GM19023 (cell line): ENCODE measurements at regions not wholly inside any gene's neighbourhood (a gene's known extent, or its start where the extent isn't known, plus 50 kb on each side); places are given as distances from the start of the nearest gene placed in this dataset.

Source experiments
- ATAC-seq: cut with Tn5 transposase; IDR thresholded peaks from one replicate; pipeline ENCODE4 v1.9.1; 2021; ENCODE audit warnings: mild to moderate bottlenecking, moderate library complexity; ENCODE audit not compliant: unreplicated experiment

DNA sequence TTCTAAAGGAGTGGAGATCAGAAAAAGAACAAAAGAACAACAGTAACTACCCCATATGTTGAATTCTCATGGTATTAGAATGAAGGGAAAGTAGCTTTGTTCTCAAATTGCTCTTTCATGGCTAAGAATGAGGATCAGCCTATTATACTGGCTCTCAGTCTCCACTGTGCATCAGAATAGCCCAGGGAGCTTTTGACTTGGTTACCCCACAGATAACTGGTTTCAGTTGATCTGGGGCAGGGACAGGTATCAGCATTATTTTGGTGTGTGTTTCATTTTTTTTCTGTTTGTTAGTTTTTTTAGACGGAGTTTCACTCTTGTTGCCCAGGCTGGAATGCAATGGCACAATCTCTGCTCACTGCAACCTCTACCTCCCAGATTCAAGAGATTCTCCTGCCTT lies 311.7 kb upstream of the TLE3 start:
- ATAC-seq, result no peak

DNA sequence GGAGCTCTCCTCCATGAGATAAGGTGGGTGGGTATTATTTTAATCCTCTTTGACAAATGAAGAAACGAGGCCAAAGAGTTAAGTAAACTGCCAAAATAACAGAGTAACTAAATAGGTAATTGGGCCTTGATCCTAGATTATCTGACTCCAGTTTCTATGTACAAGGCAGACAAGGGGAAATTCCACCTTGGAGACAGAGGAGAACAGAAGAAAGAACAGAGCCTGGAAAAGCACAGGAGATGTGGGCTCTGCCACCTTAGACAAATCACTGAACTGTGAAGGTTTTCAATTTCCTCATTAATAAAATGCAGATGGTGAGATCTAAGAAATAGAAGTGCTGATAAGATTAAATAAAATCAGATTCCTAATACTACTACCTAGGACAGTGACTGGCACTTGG lies 310.2 kb upstream of the TLE3 start:
- no peak for ATAC-seq

DNA sequence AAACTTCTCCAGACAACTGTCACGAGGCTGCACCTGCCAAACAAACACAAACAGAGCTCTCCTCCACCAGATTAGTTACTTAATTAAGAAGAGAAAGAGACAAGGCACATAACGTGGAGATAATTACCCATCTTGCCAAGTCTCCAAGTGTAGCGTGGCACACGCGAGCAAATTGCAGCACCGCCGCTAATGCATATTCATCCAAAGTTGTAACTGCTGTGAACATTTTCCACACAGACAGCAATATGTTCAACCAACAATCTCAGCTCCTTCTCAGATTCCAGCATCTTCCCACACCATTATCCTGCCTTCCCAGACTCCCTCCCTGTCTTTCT lies 309.6 kb upstream of the TLE3 start:
- no peak for ATAC-seq

DNA sequence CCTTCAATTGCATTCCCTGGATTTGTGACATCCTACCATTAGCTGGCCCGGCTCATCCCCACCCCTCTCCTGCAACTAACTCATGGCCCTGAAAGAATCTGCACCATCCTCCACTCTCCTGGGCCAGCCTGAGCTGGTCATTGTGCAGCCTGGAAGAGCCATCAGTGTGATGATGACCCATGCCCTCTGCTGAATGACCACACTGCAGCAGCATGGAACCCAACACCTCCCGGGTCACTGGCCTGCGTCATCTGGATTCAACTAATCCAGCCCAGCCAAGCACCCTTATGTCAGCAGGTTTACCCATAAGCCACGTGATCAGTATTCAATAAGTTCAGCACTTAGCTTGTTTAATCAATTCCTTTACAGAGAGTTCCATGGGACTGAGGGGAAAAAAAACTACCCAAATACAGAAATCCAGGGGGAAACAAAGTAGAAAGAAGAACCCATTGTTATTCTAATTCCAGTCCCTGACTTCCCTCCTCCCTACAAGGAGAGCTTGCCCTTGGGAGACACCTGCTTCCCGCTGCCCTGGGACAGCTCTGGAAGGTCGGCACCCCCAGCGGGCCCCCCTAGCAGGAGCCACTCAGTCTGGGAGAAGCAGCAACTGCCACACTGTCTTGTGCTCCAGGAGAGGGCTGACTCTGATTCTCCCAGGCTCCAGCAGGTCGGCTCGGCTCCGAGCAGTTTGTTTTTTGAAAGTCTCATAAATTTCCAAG lies 309.1 kb upstream of the TLE3 start:
- no peak for ATAC-seq

DNA sequence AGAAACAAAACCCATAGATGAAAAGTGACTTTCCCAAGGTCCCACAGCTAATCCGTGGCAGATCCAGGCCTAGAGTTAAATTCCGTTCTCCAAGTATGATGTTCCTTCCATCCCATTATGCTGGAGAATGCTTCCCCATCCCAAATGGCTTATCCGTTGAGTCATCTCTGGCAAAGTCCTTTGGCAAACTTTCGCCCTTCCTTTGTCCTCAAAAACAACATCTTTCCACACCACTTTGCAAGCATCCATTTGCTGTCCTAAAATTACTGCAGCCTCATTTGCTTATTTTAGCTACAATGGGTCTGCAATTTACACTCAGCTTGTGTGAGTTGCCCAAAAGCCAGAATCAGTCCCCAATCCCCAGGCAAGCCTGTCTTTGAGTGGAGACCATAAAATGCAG lies 304.0 kb upstream of the TLE3 start:
- no peak for ATAC-seq

DNA sequence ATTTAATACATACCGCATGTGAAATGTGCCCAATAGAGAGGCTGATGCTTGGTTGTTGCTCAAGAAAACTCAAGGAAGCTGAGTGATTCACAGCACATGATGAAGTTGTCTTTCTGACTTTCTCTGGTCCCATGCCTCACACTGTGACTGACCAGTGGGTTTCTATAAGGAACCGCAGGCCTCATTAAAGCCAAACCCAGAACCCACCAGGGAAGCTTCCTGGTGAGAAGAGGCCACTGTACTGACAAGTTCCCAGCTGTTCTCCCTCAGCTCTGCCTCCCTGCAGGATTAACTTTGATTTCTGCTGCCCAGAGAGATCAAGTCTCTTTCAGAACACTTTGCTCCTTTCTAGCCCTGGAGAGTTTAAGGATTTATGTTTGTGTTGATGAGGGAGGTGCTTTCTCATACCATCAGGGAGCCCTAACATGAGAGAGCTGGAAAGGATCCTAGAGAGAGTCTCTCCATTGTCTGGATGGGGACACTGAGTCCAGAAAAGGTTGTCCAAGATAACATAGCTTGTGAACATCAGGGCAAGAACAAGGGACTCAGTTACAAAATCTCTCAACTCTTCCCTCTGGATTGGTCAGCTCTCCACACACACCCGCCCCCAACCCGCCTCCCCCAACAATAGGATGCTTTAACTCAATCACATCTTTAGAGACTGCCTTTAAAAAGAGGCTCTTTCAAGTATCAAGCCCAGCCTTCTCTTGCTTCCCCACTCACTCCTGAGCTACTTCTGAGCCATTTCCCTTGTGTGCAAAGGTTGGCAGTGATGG lies 303.2 kb upstream of the TLE3 start:
- no peak for ATAC-seq

DNA sequence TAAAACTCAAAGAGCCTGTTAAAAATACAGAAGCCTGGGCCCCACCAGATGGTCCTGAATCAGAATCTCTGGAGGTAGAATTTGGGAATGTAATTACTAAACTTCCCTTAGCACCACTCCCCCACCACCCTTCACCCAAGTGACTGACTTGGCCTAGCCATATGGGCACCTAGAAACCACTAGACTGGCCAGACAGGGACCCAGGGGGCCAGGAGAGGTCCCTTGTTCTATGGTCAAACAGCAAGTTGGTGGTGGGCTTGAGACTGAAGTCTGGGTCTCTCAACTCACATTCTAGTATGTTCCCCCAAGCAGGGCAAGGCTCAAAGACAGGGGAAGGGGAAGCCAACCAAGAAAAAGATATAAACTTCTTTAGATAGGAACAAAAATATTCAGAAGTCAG lies 301.5 kb upstream of the TLE3 start:
- no peak for ATAC-seq

DNA sequence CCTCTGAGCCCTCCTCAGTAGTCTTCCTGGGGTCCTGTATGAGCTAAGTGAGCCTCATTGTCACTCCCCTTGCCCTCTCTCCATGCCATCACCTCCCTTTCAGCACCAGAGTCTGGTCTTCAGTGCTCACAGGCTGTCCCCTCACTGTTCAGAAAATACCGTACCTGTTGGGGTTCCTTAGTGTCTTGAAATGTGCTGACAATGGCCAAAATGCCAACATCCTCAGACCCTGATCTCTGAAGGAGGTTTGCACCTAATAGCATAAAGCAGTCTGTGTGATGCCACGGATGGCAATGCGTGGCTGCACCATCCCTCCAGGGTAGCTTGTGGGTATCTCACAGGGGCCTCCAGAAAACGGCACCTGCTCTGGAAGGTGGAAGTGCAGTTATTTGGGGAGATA lies 301.0 kb upstream of the TLE3 start:
- no peak for ATAC-seq

DNA sequence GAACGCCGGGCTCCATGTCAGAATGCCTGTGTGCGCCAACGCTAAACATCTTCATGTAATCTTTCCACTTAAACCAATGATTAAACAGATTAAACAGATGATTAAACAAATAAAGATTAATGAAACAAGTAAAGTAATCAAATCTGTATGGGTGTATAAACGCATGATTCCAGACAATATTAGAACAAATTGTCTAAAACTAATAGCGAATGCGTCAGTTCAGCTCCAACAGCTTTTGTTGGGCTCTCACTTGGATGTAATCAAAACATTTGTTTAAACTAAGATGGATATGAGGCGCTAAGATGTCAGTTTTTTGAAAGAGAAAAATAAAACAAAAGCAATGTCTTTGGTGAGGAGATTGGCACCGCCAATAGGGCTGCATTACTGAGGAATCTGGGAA lies 299.1 kb upstream of the TLE3 start:
- ATAC-seq, result no peak

DNA sequence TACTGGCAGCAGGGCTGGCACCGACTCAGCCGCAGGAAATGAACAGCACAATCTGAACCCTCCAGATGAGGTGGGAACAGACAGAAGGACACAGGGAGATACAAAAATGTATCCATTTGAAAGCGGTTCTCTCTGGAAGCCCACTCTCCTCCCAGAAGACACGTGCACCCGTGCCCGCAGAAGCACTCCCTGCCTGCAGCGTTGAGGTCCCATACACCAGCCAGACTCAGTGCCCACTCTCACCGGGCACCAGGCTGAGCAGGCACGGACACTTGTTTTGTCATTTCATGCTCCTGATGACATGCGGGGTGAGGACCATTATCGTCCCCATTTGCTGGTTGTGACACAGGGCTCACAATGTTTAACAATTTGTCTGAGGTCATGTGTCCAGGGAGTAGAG lies 297.4 kb upstream of the TLE3 start:
- ATAC-seq, result no peak

DNA sequence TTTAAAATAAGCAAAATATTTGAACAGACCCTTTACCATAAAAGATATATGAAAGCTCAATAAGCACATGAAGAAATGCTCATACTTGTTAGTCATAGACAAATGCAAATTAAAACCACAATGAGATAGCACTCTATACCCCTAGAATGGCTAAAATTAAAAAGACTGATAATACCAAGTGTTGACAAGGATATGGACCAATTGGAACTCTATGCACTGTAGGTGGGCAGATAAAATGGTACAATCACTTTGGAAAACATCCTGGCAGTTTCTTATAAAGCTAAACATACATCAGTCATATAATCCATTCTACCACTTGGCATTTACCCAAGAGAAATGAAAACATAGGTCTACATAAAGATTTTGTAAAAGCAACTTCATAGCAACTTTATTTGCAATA lies 293.0 kb upstream of the TLE3 start:
- ATAC-seq, result no peak

DNA sequence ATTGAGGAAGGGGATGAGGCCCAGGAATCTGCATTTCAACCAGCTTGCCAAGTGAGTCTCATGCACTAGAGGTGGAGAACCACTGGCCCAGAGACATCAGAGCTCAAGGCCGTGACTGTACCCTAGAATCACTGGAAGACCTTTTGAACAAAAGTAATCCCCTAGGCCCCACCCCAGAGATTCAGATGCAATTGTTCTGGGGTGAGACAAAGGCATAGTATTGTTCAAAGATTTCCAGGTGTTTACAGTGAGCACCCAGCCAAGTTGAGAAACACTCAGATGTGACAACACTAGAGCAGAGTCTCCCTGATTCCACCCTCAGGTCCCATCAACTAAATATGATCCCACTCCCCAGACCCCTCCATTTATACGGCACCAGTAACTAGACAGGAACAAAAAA lies 290.3 kb upstream of the TLE3 start:
- ATAC-seq, result no peak

DNA sequence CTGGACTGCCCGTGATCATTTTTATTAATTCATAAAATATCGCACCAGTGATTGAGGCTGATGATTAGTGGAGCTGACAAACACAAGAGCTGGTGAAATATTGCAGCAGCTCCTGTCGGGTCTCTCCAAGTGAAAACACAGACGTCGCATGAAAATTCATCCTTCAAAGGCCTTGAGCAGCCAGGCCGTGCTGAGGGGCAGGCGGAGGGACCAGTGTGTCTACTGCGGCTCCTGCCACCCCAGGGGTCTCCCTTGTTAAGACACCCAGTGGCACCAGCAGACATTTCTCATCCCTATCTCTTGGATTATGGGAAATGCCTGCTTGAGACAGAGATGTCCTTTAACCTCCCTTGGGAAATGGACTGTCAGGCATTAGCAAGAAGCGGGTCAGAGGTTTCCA lies 289.4 kb upstream of the TLE3 start:
- ATAC-seq, result no peak

DNA sequence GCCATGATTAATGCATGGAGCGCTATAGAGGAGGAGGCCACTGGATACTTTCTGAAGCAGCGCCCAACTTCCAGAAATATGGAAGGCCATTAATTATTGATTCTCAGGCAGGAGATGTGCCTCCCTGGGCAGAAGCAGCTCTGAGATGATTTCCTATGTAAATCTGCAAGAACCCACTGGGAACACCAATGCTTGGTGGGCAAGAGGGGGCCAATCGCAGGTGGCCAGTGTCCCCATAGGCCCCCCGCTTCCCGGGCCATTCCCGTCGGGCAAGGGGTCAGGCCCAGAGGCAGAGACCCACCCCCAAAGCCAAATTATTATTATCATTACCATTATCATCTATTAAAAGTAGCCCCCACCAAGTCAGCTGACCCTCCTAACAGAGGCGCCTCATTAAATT lies 288.0 kb upstream of the TLE3 start:
- ATAC-seq, result no peak

DNA sequence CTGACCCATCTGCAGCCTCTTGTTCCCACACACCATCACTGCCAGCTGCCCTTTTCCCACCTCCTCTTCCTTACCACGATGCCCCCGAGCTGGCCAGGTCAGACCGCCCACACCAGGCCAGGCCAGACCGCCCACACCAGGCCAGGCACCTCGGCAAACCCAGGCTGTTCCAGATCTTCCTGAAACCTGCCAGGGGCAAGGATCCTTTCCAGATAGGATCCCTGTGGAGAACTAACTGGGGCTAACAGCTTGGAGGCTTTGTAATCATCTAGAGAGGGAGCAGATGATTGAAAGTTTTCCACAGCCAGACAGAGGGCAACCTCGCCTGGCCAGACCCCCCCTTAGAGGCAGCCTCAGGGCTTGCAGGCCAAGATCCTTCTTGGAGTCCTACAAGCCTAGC lies 287.3 kb upstream of the TLE3 start:
- ATAC-seq, result no peak

DNA sequence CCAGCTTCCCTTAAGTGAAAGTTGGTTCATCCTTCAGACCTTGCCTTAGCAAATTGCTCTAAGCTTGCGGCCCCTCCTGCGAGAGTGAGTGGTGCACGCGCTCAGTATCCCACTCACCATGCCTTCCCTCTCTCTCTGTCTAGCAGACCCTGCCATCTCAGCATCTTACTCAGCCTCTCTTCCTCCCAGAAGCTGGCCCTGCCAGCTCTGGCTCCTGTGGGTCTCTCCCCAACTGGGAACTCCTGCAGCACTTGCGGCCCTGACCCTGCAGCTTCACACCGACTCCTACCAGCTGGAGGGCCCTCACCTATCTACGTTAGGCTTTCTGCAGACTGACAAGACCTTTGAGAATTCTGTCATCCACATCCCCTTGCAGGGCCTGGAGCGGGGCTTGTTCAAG lies 286.1 kb upstream of the TLE3 start:
- ATAC-seq, result no peak

DNA sequence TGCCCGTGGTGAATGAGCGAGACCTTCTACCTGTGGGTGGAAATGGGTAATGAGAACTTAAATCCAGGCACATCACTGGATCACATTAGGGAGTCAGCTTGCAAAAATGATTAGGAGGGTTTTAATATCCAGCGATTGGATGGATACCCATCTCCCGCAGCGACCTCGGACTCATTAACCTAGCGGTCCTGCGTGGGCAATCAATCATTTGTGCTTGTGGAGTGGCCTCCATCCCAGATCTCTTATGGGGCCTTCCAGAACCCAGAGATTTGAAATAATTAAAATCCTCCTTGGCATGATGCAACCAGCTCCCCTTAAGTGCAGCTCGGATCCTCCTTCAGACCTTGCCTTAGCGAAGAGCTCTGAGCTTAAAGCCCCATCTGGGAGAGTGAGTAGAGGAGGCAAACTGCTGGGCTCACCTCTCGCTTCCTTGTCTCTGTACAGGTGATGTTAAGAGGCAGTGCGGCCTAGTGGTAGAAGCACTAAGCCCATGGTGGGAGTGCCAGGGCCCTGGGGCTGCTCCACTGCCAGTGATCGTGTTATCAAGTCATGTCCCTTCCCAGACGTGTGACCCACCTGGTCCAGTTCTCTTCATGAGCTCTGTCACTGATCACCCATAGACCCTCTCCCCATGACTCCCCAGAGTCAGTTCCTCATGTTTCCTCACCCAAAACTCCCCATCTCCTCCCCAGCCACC lies 285.2 kb upstream of the TLE3 start:
- no peak for ATAC-seq

DNA sequence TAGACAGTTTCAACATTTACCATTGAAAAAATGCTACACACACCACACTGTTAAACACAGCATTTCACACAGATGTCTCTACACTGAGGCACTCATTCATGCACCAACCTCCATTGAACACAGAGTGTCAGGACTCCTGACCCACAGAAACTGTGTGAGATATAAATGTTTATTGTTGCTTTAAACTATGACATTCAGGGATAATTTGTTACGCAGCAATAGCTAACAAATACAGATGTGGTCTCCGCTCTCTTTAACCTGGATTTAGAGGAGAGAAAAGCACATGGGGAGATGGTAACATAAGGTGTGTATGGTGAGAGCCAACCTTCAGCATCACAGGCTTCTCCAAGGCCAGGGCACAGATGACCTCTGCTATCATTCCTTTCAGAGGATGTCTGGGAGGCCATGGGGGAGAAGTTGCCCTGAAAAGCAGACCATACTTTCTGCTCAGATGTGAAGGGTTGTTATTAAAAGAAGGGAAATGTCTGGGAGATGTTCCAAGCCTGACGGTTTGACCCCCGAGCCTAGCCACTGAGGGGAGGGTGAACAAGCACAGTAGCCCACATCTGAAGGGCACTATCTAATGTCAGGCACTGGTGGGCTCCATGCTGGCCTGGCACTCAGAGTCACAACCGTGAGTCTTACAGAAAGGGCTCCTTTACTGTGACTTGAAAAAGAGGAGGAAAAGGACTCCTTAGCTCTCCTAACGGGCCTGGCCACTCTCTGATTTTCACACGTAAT lies 284.5 kb upstream of the TLE3 start:
- no peak for ATAC-seq

DNA sequence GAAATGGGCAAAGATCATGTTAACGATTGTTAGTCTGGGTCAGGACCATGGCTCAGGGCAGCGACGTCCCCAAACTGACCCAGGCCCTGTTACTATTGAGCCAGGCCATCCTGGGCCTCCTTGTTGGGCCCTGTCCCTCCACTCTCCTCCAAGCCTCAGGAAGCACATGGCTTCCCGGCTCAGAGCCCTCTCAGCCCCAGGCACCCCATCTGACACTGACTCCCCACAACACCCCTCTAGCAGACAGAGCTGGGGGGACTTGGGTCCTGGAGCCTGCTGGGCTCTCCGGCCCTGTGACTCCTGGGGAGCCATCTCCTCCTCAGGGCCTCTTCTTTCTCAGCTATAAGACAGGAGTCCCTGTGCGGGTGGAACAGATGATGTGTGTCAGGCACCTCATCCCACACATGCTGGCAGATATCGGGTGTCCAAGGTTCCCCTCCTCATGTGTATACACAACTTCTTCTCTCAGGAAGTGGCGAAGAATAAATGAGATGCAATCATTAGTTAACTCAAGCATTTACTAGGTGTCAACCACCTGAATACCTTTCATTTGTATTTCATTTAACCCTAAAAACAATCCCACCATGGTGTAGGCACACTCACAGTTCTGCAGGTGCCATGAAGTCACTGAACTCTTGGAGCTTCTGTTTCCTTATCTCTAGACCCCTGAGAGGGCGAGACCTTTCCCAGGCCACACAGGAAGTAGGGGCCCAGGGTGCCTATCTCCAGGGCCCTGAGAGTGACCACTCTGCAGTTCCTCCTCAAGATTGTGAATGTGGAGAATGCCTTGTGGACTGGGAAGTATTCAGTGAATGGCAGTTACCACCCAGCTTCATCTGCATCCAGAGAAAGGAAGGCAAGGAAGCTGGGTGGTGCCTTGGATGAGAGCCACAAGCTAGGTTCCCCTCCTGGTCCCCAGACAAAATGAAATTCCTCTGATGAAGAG lies 282.5 kb upstream of the TLE3 start:
- no peak for ATAC-seq

DNA sequence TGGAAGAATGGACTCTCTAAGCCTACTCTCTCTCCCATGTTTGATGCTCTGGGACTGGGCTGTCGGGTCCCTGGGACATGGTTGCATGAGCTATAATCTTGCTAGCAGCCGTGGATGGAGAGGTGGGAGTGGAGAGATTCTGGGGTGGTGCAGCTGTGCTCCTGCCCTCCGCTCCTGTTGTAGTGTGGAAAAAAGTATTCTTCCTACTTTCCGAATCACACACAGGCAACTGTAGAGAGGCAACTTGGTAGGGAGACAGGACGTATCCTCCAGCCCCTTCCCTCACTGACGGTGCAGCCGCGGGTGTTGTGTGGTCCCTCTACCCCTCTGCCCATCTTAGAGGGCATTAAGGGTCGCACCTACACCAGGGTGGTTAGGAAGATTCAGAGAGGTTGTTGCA lies 281.4 kb upstream of the TLE3 start:
- ATAC-seq, result no peak
